NB4 (cell line): ENCODE measurements at regions not wholly inside any gene's neighbourhood (a gene's known extent, or its start where the extent isn't known, plus 50 kb on each side); places are given as distances from the start of the nearest gene placed in this dataset.

Source experiments
- CTCF ChIP-seq: IDR thresholded peaks from one replicate; pipeline ENCODE4 v1.5.1; 2012; ENCODE audit warnings: low read depth, low read length
- MAX ChIP-seq: IDR thresholded peaks from 2 replicates; pipeline ENCODE4 v1.6.1; 2011; ENCODE audit warnings: low read depth, low read length

GRCh38 chr2:67498931-67499330 is 101.8 kb downstream of the ETAA1 start:
- TF ChIP-seq MAX (no peak), CTCF (no peak)
